ENCODE measurements at regions not wholly inside any gene's neighbourhood (a gene's known extent, or its start where the extent isn't known, plus 50 kb on each side); places are given as distances from the start of the nearest gene placed in this dataset.

GRCh38 chr16:14354561-14355351 is 275.3 kb downstream of the PARN start:
- ATAC-seq = peak; percentile 92
- Mint-ChIP-seq H3K36me3 (ENCODE audit: low read depth) (no peaks in the 10 kb centered on the region), H3K27me3 (peaks cover 7% of the 10 kb centered on the region), H3K27ac (no peak overlapping the region), H3K4me3 (no peak overlapping the region), H3K4me1 (ENCODE audit: low read depth) (peaks cover 10% of the 10 kb centered on the region), H3K9me3 (no peaks in the 10 kb centered on the region)
- POLR2A ChIA-PET = no interaction called here
- peak; percentile 74 for DNase-seq
- TF ChIP-seq CTCF (IDR thresholded peaks at IDR 0.05) = no peak
- CTCF ChIA-PET = interaction anchor here (1.0 to 1.2 kb wide), 2 partner anchors 45 to 49 kb away, joined by 3 to 4 read pairs; no protein-coding TSS in a partner anchor
- intact Hi-C loops (cut with micrococcal nuclease) = no loop called here

- no peak overlapping the region for H3K4me3 Mint-ChIP-seq
- ATAC-seq (no peak), DNase-seq (no peak)
- no peaks in the 10 kb centered on the region for H3K9me3 Mint-ChIP-seq
- H3K27me3 Mint-ChIP-seq = peaks cover 7% of the 10 kb centered on the region
- no peak for TF ChIP-seq CTCF (IDR thresholded peaks at IDR 0.05)
- H3K36me3 Mint-ChIP-seq (ENCODE audit: low read depth) = no peaks in the 10 kb centered on the region
- intact Hi-C loops (cut with micrococcal nuclease) = no loop called here
- H3K4me1 Mint-ChIP-seq (ENCODE audit: low read depth) = peaks cover 10% of the 10 kb centered on the region
- H3K27ac Mint-ChIP-seq = no peak overlapping the region
- POLR2A ChIA-PET = interaction anchor here (0.6 kb wide), 1 partner anchor 43 kb away, joined by 4 read pairs; no protein-coding TSS in a partner anchor
- CTCF ChIA-PET = no interaction called here
These were observed 276.7 kb downstream of the PARN start for GRCh38 chr16:14353340-14353739.

DNA sequence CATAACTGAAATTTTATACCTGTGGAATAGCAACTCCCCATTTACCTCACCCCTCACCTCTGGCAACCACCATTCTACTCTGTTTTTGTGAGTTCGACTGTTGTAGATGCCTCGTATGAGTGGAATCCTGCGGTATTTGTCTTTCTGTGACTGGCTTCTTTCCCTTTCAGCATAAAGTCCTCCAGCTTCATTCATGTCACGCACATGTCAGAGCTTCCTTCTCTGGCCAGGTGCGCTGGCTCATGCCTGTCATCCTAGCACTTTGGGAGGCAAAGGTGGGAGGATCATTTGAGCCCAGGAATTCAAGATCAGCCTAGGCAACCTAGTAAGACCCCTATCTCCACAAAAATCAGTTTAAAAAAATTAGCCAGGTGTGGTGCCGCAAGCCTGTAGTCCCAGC is 278.4 kb downstream of the PARN start:
- ChIA-PET POLR2A (no interaction called here), CTCF (no interaction called here)
- no peak overlapping the region for H3K4me3 Mint-ChIP-seq
- H3K27ac Mint-ChIP-seq = no peak overlapping the region
- no peaks in the 10 kb centered on the region for H3K9me3 Mint-ChIP-seq
- no peaks in the 10 kb centered on the region for H3K36me3 Mint-ChIP-seq (ENCODE audit: low read depth)
- no peak for DNase-seq
- H3K4me1 Mint-ChIP-seq (ENCODE audit: low read depth) = peaks cover 10% of the 10 kb centered on the region
- peaks cover 7% of the 10 kb centered on the region for H3K27me3 Mint-ChIP-seq
- no peak for TF ChIP-seq CTCF (IDR thresholded peaks at IDR 0.05)
- ATAC-seq = no peak
- intact Hi-C loops (cut with micrococcal nuclease) = no loop called here

DNA sequence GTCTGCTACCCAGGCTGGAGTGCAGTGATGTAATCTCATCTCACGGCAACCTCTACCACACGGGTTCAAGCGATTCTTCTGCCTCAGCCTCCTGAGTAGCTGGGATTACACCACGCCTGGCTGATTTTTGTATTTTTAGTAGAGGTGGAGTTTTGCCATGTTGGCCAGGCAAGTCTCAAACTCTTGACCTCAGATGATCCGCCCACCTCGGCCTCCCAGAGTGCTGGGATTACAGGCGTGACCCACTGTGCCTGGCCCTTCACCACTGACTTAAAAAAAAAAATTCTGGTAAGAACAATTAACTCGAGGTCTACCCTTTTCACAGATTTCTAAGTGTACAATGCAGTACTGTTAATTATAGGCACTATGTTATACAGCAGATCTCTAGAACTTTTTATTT is 279.4 kb downstream of the PARN start:
- no peaks in the 10 kb centered on the region for H3K9me3 Mint-ChIP-seq
- TF ChIP-seq CTCF (IDR thresholded peaks at IDR 0.05) = no peak
- intact Hi-C loops (cut with micrococcal nuclease) = no loop called here
- ChIA-PET POLR2A (no interaction called here), CTCF (no interaction called here)
- H3K4me1 Mint-ChIP-seq (ENCODE audit: low read depth) = peaks cover 10% of the 10 kb centered on the region
- DNase-seq (no peak), ATAC-seq (no peak)
- no peaks in the 10 kb centered on the region for H3K36me3 Mint-ChIP-seq (ENCODE audit: low read depth)
- H3K27me3 Mint-ChIP-seq = peaks cover 4% of the 10 kb centered on the region
- no peak overlapping the region for H3K4me3 Mint-ChIP-seq
- no peak overlapping the region for H3K27ac Mint-ChIP-seq

GRCh38 chr16:14350081-14350480 is 279.0 kb downstream of the MRTFB start:
- CTCF ChIA-PET = interaction anchor here (0.8 kb wide), 1 partner anchor 57 kb away, joined by 3 read pairs; no protein-coding TSS in a partner anchor
- no peak for ATAC-seq
- H3K4me3 Mint-ChIP-seq = no peak overlapping the region
- no peak for TF ChIP-seq CTCF (IDR thresholded peaks at IDR 0.05)
- no peak overlapping the region for H3K27ac Mint-ChIP-seq
- no peaks in the 10 kb centered on the region for H3K9me3 Mint-ChIP-seq
- intact Hi-C loops (cut with micrococcal nuclease) = no loop called here
- no peak for DNase-seq
- POLR2A ChIA-PET = no interaction called here
- H3K36me3 Mint-ChIP-seq (ENCODE audit: low read depth) = no peaks in the 10 kb centered on the region
- H3K4me1 Mint-ChIP-seq (ENCODE audit: low read depth) = peaks cover 6% of the 10 kb centered on the region
- peaks cover 2% of the 10 kb centered on the region for H3K27me3 Mint-ChIP-seq
